ENCODE measurements at regions not wholly inside any gene's neighbourhood (a gene's known extent, or its start where the extent isn't known, plus 50 kb on each side); places are given as distances from the start of the nearest gene placed in this dataset.

GRCh38 chr4:137378821-137379220 lies 153.5 kb downstream of the PCDH18 start:
- TF ChIP-seq CTCF (IDR thresholded peaks at IDR 0.05) (no peak), EZH2phosphoT487 (IDR thresholded peaks at IDR 0.05) (no peak)
